SU-DHL-6 (cell line): ENCODE measurements at regions not wholly inside any gene's neighbourhood (a gene's known extent, or its start where the extent isn't known, plus 50 kb on each side); places are given as distances from the start of the nearest gene placed in this dataset.

Experiments used
- EZH2phosphoT487 ChIP-seq: fragments of 200-600 bp; sonication (generic), shearing (Covaris generic); conservative IDR thresholded peaks from 2 replicates; pipeline ENCODE4 v1.6.1; 2018; ENCODE audit warnings: mild to moderate bottlenecking, antibody characterized with exemption, low read length, moderate library complexity, mixed read lengths
- TF ChIP-seq, protein P1 (sequence below): fragments of 200-600 bp; sonication (generic); IDR thresholded peaks from one replicate; pipeline ENCODE4 v1.5.1; 2017; ENCODE audit warnings: antibody characterized with exemption, mild to moderate bottlenecking, low read length, moderate library complexity; ENCODE audit not compliant: insufficient read depth, poor library complexity, severe bottlenecking

- TF ChIP-seq, protein P1, sequence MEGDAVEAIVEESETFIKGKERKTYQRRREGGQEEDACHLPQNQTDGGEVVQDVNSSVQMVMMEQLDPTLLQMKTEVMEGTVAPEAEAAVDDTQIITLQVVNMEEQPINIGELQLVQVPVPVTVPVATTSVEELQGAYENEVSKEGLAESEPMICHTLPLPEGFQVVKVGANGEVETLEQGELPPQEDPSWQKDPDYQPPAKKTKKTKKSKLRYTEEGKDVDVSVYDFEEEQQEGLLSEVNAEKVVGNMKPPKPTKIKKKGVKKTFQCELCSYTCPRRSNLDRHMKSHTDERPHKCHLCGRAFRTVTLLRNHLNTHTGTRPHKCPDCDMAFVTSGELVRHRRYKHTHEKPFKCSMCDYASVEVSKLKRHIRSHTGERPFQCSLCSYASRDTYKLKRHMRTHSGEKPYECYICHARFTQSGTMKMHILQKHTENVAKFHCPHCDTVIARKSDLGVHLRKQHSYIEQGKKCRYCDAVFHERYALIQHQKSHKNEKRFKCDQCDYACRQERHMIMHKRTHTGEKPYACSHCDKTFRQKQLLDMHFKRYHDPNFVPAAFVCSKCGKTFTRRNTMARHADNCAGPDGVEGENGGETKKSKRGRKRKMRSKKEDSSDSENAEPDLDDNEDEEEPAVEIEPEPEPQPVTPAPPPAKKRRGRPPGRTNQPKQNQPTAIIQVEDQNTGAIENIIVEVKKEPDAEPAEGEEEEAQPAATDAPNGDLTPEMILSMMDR: peak; percentile 88
- no peak for TF ChIP-seq EZH2phosphoT487
Observed at GRCh38 chr16:86044241-86044671, 145.3 kb downstream of the IRF8 start.
